ENCODE measurements at regions not wholly inside any gene's neighbourhood (a gene's known extent, or its start where the extent isn't known, plus 50 kb on each side); places are given as distances from the start of the nearest gene placed in this dataset.

DNA sequence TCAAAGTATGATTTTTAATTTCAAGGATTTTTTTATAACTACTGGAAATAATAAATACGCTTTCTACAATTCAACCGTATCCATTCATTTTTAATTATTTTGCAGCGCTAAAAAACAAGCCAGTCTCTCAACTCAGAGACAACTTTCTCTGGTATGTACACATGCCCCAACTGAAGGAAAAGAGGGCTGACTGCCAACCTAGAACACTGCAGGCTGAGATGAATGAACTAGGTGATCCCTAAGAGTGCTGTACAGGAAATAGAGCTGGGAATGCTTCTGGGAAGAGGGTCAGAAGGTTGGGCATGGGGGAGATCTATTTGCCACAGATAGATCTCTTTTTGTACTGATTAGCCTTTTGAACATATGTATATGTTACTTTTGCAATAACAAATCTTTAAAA, 460.1 kb downstream of the NR4A2 start:
- H3K27ac Mint-ChIP-seq = no peak overlapping the region
- H3K9me3 Mint-ChIP-seq = peaks cover 22% of the 10 kb centered on the region
- no peak overlapping the region for H3K4me3 Mint-ChIP-seq
- no peaks in the 10 kb centered on the region for H3K36me3 Mint-ChIP-seq (ENCODE audit: low read depth)
- TF ChIP-seq, protein P1, sequence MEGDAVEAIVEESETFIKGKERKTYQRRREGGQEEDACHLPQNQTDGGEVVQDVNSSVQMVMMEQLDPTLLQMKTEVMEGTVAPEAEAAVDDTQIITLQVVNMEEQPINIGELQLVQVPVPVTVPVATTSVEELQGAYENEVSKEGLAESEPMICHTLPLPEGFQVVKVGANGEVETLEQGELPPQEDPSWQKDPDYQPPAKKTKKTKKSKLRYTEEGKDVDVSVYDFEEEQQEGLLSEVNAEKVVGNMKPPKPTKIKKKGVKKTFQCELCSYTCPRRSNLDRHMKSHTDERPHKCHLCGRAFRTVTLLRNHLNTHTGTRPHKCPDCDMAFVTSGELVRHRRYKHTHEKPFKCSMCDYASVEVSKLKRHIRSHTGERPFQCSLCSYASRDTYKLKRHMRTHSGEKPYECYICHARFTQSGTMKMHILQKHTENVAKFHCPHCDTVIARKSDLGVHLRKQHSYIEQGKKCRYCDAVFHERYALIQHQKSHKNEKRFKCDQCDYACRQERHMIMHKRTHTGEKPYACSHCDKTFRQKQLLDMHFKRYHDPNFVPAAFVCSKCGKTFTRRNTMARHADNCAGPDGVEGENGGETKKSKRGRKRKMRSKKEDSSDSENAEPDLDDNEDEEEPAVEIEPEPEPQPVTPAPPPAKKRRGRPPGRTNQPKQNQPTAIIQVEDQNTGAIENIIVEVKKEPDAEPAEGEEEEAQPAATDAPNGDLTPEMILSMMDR (IDR thresholded peaks at IDR 0.05; ENCODE audit: unreplicated experiment in 3 of 3) = no peak
- no peaks in the 10 kb centered on the region for H3K27me3 Mint-ChIP-seq (ENCODE audit: low read depth)
- H3K4me1 Mint-ChIP-seq = no peaks in the 10 kb centered on the region

DNA sequence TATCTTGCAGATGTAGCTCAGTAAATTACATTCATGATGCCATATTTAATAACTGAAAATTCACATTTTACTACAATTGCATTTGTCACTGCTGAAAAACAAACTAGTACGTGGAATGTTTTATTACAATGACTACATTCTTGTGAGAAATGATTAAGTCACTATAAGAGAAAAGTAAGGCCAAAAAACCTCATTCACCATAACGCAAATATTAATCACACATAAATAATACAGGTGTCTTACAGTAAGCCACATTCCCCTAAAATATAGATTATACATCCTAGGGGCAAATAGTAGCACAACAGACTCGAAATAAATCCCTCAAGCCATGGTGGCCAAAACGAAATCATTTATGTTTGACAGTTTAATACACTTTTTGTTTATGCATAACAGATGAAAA, 460.6 kb downstream of the NR4A2 start:
- Mint-ChIP-seq H3K27me3 (ENCODE audit: low read depth) (no peaks in the 10 kb centered on the region), H3K36me3 (ENCODE audit: low read depth) (no peaks in the 10 kb centered on the region), H3K4me3 (no peak overlapping the region), H3K27ac (no peak overlapping the region), H3K4me1 (no peaks in the 10 kb centered on the region), H3K9me3 (peaks cover 22% of the 10 kb centered on the region)
- TF ChIP-seq, protein P1 (IDR thresholded peaks at IDR 0.05; ENCODE audit: unreplicated experiment in 3 of 3) = no peak

DNA sequence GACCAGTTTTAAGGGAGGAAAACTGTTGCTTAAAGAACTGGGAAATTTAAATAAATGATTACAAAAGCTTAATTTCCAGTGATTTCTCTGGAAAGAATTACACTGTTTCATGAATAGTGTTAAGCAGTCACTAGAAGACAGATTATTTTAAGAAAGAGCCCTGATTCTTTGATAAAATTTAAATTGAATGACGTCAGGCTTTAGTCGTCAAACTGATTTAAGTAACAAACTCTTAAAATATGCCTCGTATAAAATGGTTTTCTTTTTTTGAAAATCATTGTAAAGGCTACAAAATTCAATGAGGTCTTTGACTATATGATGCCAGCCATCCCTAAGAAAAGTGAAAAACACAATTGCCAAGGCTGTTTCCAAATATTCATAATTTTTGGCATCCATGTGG, 465.0 kb downstream of the NR4A2 start:
- no peaks in the 10 kb centered on the region for H3K27me3 Mint-ChIP-seq (ENCODE audit: low read depth)
- H3K4me1 Mint-ChIP-seq = no peaks in the 10 kb centered on the region
- no peak overlapping the region for H3K4me3 Mint-ChIP-seq
- no peak overlapping the region for H3K27ac Mint-ChIP-seq
- TF ChIP-seq, protein P1 (IDR thresholded peaks at IDR 0.05; ENCODE audit: unreplicated experiment in 3 of 3) = no peak
- no peaks in the 10 kb centered on the region for H3K9me3 Mint-ChIP-seq
- no peaks in the 10 kb centered on the region for H3K36me3 Mint-ChIP-seq (ENCODE audit: low read depth)

DNA sequence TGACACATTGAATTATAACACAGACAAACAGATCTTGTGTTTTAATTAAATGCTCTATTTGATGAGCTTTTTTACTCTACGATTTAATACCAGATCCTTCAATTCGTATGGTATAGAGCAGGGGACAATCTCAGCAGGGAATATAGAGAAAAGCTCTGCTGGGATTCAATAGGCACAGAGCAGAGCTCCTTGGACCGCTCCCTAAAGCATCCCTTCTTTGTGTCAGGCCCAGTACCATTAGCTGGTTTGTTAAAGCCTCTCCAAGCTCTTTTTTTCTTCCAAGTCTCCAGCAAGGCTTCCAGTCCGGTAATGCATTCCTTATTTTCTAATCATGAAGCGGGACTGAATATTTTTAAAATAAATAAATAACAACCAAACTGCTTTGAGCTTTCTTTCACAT, 466.0 kb downstream of the NR4A2 start:
- H3K27me3 Mint-ChIP-seq (ENCODE audit: low read depth) = no peaks in the 10 kb centered on the region
- no peaks in the 10 kb centered on the region for H3K4me1 Mint-ChIP-seq
- TF ChIP-seq, protein P1 (IDR thresholded peaks at IDR 0.05; ENCODE audit: unreplicated experiment in 3 of 3) = no peak
- H3K36me3 Mint-ChIP-seq (ENCODE audit: low read depth) = no peaks in the 10 kb centered on the region
- H3K9me3 Mint-ChIP-seq = no peaks in the 10 kb centered on the region
- H3K27ac Mint-ChIP-seq = no peak overlapping the region
- H3K4me3 Mint-ChIP-seq = no peak overlapping the region

DNA sequence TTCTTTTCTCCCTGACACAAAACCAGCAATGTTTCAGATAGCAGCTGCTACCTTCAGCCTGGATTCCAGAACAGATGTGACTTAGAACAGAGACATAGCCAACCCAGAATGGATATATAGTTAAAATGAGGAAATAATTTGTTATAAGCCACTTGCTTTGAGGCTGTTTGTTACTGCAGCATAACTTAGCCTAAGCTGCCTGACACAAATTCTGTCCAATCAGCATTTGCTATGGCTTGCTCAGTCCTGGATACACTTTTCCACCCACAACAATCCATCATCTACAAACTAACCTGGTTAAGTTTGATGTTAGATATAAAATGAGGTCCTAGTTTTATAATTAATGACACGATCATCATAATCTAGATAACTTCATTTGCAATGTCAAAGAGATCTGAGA, 480.4 kb downstream of the NR4A2 start:
- peaks cover 10% of the 10 kb centered on the region for H3K4me1 Mint-ChIP-seq
- H3K4me3 Mint-ChIP-seq = no peak overlapping the region
- no peaks in the 10 kb centered on the region for H3K27me3 Mint-ChIP-seq (ENCODE audit: low read depth)
- no peaks in the 10 kb centered on the region for H3K36me3 Mint-ChIP-seq (ENCODE audit: low read depth)
- TF ChIP-seq, protein P1 (IDR thresholded peaks at IDR 0.05; ENCODE audit: unreplicated experiment in 3 of 3) = no peak
- no peak overlapping the region for H3K27ac Mint-ChIP-seq
- H3K9me3 Mint-ChIP-seq = no peaks in the 10 kb centered on the region

DNA sequence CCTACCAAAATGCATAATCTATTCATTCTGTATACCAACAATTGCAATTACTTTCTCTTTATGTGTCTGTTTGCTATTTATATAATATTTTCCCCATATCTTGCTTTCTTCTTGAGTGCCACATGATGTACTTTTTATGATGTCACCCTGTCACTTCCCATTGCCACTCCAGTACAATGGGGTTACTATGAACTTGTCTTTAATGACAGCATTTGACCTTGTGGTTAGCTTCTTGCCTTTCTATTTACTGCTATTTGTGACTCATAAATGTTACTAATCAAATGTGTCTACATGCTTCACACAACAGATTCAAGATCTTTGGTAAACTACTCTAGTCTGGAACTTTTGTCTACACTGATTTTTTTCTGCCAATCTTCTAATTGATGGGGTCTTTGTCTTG, 486.3 kb downstream of the NR4A2 start:
- no peak overlapping the region for H3K4me3 Mint-ChIP-seq
- no peaks in the 10 kb centered on the region for H3K36me3 Mint-ChIP-seq (ENCODE audit: low read depth)
- H3K9me3 Mint-ChIP-seq = no peaks in the 10 kb centered on the region
- no peak overlapping the region for H3K27ac Mint-ChIP-seq
- H3K27me3 Mint-ChIP-seq (ENCODE audit: low read depth) = no peaks in the 10 kb centered on the region
- H3K4me1 Mint-ChIP-seq = peaks cover 5% of the 10 kb centered on the region
- TF ChIP-seq, protein P1 (IDR thresholded peaks at IDR 0.05; ENCODE audit: unreplicated experiment in 3 of 3) = no peak
